SH-SY5Y (cell line): ENCODE measurements at regions not wholly inside any gene's neighbourhood (a gene's known extent, or its start where the extent isn't known, plus 50 kb on each side); places are given as distances from the start of the nearest gene placed in this dataset.

Source experiments
- GATA2 ChIP-seq: IDR thresholded peaks from 2 replicates; pipeline ENCODE4 v1.6.1; 2011; ENCODE audit warnings: mild to moderate bottlenecking, low read depth, low read length
- GATA3 ChIP-seq: IDR thresholded peaks from 2 replicates; pipeline ENCODE4 v1.6.1; 2011; ENCODE audit warnings: low read depth, mild to moderate bottlenecking, low read length, moderate library complexity

- no peak for TF ChIP-seq GATA3
- no peak for TF ChIP-seq GATA2
Measured at GRCh38 chr15:36525430-36525829, 54.0 kb upstream of the CDIN1 start.
